GM03348 (cell line): ENCODE measurements at regions not wholly inside any gene's neighbourhood (a gene's known extent, or its start where the extent isn't known, plus 50 kb on each side); places are given as distances from the start of the nearest gene placed in this dataset.
A peak's percentile ranks its signal among the peaks of the same experiment; 100 is the strongest.

Experiments used
- DNase-seq: peaks from one replicate; pipeline ENCODE4 v3.0.0; 2012; ENCODE audit warnings: low spot score

GRCh38 chr3:106533788-106534160 is 665.0 kb upstream of the CBLB start:
- DNase-seq = no peak

- DNase-seq = no peak
Observed at GRCh38 chr3:106534206-106534605, 665.4 kb upstream of the CBLB start.

GRCh38 chr3:106540743-106541142 is 671.9 kb upstream of the CBLB start:
- no peak for DNase-seq

GRCh38 chr3:106542101-106542769 is 673.4 kb upstream of the CBLB start:
- no peak for DNase-seq

- no peak for DNase-seq
Observed at GRCh38 chr3:106552351-106553043, 683.7 kb upstream of the CBLB start.

GRCh38 chr3:106560451-106560966 is 691.7 kb upstream of the CBLB start:
- peak; percentile 68 for DNase-seq

- DNase-seq = no peak
Observed at GRCh38 chr3:106566277-106566676, 697.5 kb upstream of the CBLB start.

GRCh38 chr3:106570426-106570825 is 701.6 kb upstream of the CBLB start:
- no peak for DNase-seq

GRCh38 chr3:106573605-106574004 is 704.8 kb upstream of the CBLB start:
- no peak for DNase-seq

- DNase-seq = no peak
Observed at GRCh38 chr3:106575029-106575428, 706.2 kb upstream of the CBLB start.

GRCh38 chr3:106577241-106577640 is 708.4 kb upstream of the CBLB start:
- DNase-seq = peak; percentile 7

GRCh38 chr3:106578911-106579310 is 710.1 kb upstream of the CBLB start:
- no peak for DNase-seq

- no peak for DNase-seq
Observed at GRCh38 chr3:106582151-106582550, 713.3 kb upstream of the CBLB start.

GRCh38 chr3:106587551-106587950 is 718.7 kb upstream of the CBLB start:
- no peak for DNase-seq

- no peak for DNase-seq
Observed at GRCh38 chr3:106588739-106589138, 719.9 kb upstream of the CBLB start.

GRCh38 chr3:106589311-106589942 is 720.6 kb upstream of the CBLB start:
- DNase-seq = no peak

- DNase-seq = peak; percentile 10
Observed at GRCh38 chr3:106590216-106590615, 721.4 kb upstream of the CBLB start.

GRCh38 chr3:106593381-106593780 is 724.6 kb upstream of the CBLB start:
- no peak for DNase-seq

GRCh38 chr3:106609666-106610301 is 741.0 kb upstream of the CBLB start:
- peak; percentile 70 for DNase-seq

GRCh38 chr3:106610362-106610959 is 741.6 kb upstream of the CBLB start:
- no peak for DNase-seq

- DNase-seq = no peak
Observed at GRCh38 chr3:106611116-106611515, 742.3 kb upstream of the CBLB start.

- no peak for DNase-seq
Observed at GRCh38 chr3:106611841-106612240, 743.0 kb upstream of the CBLB start.
